ENCODE measurements at regions not wholly inside any gene's neighbourhood (a gene's known extent, or its start where the extent isn't known, plus 50 kb on each side); places are given as distances from the start of the nearest gene placed in this dataset.
"Not testable (repeated sequence)": the region's sequence is repeated elsewhere in the genome, so short reads cannot be mapped to it uniquely, and the experiment has no call there.

DNA sequence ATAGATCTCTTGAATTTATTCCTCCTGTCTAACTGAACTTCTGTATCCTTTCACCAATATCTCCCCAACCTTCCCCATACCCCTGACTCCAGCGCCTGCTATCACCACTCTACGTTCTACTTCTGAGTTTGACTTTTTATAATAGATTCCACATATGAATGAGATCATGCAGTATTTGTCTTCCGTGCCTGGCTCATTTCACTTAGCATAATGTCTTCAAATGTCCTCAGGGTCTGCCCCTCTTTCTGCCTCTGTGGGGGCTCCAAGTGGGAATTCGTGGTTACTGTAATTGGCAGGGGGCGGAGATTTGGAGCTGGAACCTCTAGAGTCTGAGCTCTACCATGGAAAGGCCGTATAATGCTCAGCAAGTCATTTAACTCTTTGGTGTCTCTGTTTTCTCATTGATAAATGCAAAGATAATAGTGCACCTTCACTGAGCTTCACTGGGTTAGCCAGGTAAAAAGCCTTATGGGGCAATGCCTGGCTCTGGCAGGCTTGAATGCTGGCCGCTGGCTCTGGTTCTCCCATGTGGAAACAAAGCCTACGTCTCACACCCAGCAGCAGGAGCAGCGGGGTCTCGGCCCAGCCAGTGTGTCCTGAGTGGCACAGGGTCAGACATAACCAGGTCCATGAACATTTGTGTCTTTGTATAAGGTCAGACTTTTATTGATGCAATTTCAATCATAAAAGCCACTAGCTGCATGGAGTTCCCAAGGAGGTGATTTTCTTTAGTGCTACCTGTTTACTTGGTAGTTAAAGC, 259.1 kb upstream of the PLGLB1 start:
- TF ChIP-seq, protein P1, sequence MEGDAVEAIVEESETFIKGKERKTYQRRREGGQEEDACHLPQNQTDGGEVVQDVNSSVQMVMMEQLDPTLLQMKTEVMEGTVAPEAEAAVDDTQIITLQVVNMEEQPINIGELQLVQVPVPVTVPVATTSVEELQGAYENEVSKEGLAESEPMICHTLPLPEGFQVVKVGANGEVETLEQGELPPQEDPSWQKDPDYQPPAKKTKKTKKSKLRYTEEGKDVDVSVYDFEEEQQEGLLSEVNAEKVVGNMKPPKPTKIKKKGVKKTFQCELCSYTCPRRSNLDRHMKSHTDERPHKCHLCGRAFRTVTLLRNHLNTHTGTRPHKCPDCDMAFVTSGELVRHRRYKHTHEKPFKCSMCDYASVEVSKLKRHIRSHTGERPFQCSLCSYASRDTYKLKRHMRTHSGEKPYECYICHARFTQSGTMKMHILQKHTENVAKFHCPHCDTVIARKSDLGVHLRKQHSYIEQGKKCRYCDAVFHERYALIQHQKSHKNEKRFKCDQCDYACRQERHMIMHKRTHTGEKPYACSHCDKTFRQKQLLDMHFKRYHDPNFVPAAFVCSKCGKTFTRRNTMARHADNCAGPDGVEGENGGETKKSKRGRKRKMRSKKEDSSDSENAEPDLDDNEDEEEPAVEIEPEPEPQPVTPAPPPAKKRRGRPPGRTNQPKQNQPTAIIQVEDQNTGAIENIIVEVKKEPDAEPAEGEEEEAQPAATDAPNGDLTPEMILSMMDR (conservative IDR thresholded peaks at IDR 0.05) = not testable (repeated sequence)
- not testable (repeated sequence) for TF ChIP-seq ZFX (IDR thresholded peaks at IDR 0.05)
